ENCODE measurements at regions not wholly inside any gene's neighbourhood (a gene's known extent, or its start where the extent isn't known, plus 50 kb on each side); places are given as distances from the start of the nearest gene placed in this dataset.
A peak's percentile ranks its signal among the peaks of the same experiment; 100 is the strongest.

DNA sequence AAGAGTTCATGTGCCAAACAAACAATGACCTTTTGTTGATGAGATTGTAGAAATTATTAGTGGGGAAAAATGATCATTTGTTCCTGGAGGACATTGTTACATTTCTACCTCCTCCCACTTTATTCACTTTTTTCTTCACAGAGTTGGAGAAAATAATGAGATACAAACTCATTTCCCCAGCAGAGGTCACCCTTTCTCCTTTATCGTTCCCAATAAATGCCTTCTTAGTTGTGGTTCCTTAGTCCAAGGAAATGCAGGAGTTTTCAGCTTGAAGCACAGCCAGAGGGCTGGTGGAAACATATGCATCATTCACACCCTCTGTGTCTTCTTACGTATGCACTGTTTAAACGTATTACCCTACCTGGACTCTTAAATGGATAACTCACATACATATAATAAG is 108.8 kb downstream of the SLC4A3 start:
- no peak overlapping the region for H3K4me3 ChIP-seq
- WGBS, 2 donors, result 2 to 3% methylated on average over 3 of the region's 3 CpGs
- no peaks in the 10 kb centered on the region for H3K36me3 ChIP-seq
- H3K9me3 ChIP-seq, result no peaks in the 10 kb centered on the region
- TF ChIP-seq CTCF (IDR thresholded peaks at IDR 0.05), result peak; percentile 25 to 53 (median 36)
- TF ChIP-seq EP300 (IDR thresholded peaks at IDR 0.05), result no peak
- no peaks in the 10 kb centered on the region for H3K4me1 ChIP-seq
- H3K27me3 ChIP-seq, result no peaks in the 10 kb centered on the region
- H3K27ac ChIP-seq, result no peak overlapping the region
- peak in 1 of 2 donors; percentile 64 for DNase-seq (ENCODE audit: low spot score in 2 of 2)

DNA sequence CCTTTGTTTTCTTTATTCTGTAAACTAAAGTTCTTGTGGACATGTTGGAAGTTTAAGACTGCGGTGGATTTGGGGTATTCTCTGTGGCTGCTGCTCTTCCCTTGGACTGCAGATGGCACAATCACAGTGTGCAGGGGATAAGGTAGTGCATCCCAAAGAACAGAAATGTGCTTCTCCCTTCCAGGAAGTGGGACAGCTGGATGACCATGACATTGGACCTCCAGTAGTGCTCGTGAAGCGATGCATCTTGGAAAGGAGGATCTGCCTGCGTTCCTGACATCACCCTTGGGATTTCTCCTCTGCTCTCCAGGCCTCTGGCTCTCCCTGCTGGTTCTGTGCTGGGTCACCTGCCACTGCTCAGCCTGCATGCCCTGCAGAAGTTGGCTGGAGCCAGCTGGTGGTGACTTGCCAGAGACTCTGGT is 109.9 kb downstream of the SLC4A3 start:
- 40 to 43% methylated on average over 2 to 4 of the region's 4 CpGs for WGBS, 2 donors
- DNase-seq (ENCODE audit: low spot score in 2 of 2), result no peak
- Histone ChIP-seq H3K27ac (no peak overlapping the region), H3K36me3 (no peaks in the 10 kb centered on the region), H3K4me1 (no peaks in the 10 kb centered on the region), H3K9me3 (no peaks in the 10 kb centered on the region), H3K27me3 (no peaks in the 10 kb centered on the region), H3K4me3 (no peak overlapping the region)
- TF ChIP-seq CTCF (IDR thresholded peaks at IDR 0.05), result no peak
- no peak for TF ChIP-seq EP300 (IDR thresholded peaks at IDR 0.05)
- no peak for TF ChIP-seq POLR2A (IDR thresholded peaks at IDR 0.05)

GRCh38 chr2:219739066-219739465 is 111.6 kb downstream of the SLC4A3 start:
- no peak for DNase-seq (ENCODE audit: low spot score in 2 of 2)
- Histone ChIP-seq H3K9me3 (no peaks in the 10 kb centered on the region), H3K27me3 (no peaks in the 10 kb centered on the region), H3K4me3 (no peak overlapping the region), H3K36me3 (no peaks in the 10 kb centered on the region), H3K4me1 (no peaks in the 10 kb centered on the region), H3K27ac (no peak overlapping the region)
- TF ChIP-seq EP300 (IDR thresholded peaks at IDR 0.05) (no peak), POLR2A (IDR thresholded peaks at IDR 0.05) (no peak), CTCF (IDR thresholded peaks at IDR 0.05) (no peak)
- WGBS, 2 donors, result 55 to 61% methylated on average over 4 of the region's 4 CpGs

DNA sequence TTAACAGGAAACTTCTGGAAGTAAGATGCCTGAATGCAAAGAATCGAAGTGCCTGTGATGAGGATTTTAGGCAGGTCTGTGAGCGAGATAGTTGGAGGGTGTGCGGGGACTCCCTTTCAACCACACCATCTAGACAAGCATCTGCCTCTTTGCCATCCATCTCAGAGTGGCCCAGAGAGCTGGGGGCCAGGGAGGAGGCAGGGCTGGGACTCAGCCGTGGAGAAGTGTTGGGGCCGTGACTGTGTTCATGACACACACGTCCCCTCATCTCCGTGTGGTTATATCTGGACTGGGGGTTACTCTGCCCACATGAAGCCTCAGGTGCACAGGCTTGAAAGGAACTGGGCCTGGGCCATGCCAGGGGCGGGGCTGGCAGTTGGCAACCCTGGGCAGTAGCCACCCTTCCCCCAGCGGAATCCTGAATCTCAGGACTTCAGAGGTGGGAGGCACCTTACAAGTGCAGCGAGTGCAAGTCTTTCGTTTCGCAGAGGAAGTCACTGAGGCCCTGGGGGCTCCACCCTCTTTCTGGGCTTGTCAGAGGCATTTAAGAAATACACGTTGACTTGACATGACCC is 112.5 kb downstream of the SLC4A3 start:
- no peak overlapping the region for H3K4me3 ChIP-seq
- TF ChIP-seq EP300 (IDR thresholded peaks at IDR 0.05) (no peak), POLR2A (IDR thresholded peaks at IDR 0.05) (no peak), CTCF (IDR thresholded peaks at IDR 0.05) (no peak)
- DNase-seq (ENCODE audit: low spot score in 2 of 2), result no peak
- H3K9me3 ChIP-seq, result no peaks in the 10 kb centered on the region
- no peak overlapping the region for H3K27ac ChIP-seq
- no peaks in the 10 kb centered on the region for H3K36me3 ChIP-seq
- 89 to 90% methylated on average over 13 of the region's 13 CpGs for WGBS, 2 donors
- H3K27me3 ChIP-seq, result no peaks in the 10 kb centered on the region
- no peaks in the 10 kb centered on the region for H3K4me1 ChIP-seq

- H3K9me3 ChIP-seq, result no peaks in the 10 kb centered on the region
- no peak for DNase-seq (ENCODE audit: low spot score in 2 of 2)
- no peak overlapping the region for H3K27ac ChIP-seq
- H3K27me3 ChIP-seq, result no peaks in the 10 kb centered on the region
- H3K36me3 ChIP-seq, result no peaks in the 10 kb centered on the region
- no peak overlapping the region for H3K4me3 ChIP-seq
- H3K4me1 ChIP-seq, result no peaks in the 10 kb centered on the region
- WGBS, 2 donors, result 70 to 78% methylated on average over 1 of the region's 1 CpG
- TF ChIP-seq CTCF (IDR thresholded peaks at IDR 0.05) (no peak), EP300 (IDR thresholded peaks at IDR 0.05) (no peak), POLR2A (IDR thresholded peaks at IDR 0.05) (no peak)
Observed at GRCh38 chr2:219743548-219743947, 116.1 kb downstream of the SLC4A3 start.
